K562 (cell line): ENCODE measurements at regions not wholly inside any gene's neighbourhood (a gene's known extent, or its start where the extent isn't known, plus 50 kb on each side); places are given as distances from the start of the nearest gene placed in this dataset.

Experiments
- ATAC-seq: fragments of 200-7000 bp; cut with Tn5 transposase; 3 replicates; pipeline ENCODE4 v1.9.1; 2020; ENCODE audit warnings: moderate library complexity
- BruUV-seq: library from RNA; stranded (reverse); fragments of 400-500 nt; replicated peaks from 2 replicates; lab custom pipeline; 2021; lab: Mats Ljungman, UMichigan
- CTCF ChIA-PET: fragments of 300-600 bp; formaldehyde crosslinking; extraction: SDS; loops from one replicate; lab custom pipeline; 2021; ENCODE audit warnings: low intra/inter-chr PET ratio; lab: Yijun Ruan, JAX
- POLR2A ChIA-PET: fragments of 300-600, 350-650 bp; sonication (Branson Sonifier 250); formaldehyde crosslinking; extraction: SDS; loops from one replicate; lab custom pipeline; 2021; ENCODE audit warnings: antibody characterized with exemption, inconsistent platforms; lab: Yijun Ruan, JAX
- DNase-seq, 4 experiments: peaks; one replicate each; pipeline versions ENCODE4 v3.0.0 to v3.0.0-alpha.2; 2011 to 2018; ENCODE audit warnings: low spot score in 3 of 4, mixed read lengths in 3 of 4; ENCODE audit errors: extremely low read depth in 1 of 4
- FAIRE-seq: peaks from 2 replicates; lab custom pipeline; 2011; peaks lifted over from hg19 to GRCh38; lab: Jason Lieb, UNC
- H2AFZ ChIP-seq: 2 replicates; pipeline ENCODE4 v1.6.0; 2011; ENCODE audit warnings: low read depth, low read length, control low read depth, inconsistent platforms
- H3K27ac ChIP-seq: fragments of 200-600 bp; 3 replicates; pipeline ENCODE4 v1.8.0; 2011; ENCODE audit warnings: low read depth, mild to moderate bottlenecking, control low read depth, inconsistent platforms, low read length, moderate library complexity, mixed read lengths; ENCODE audit errors: extremely low read depth
- H3K27me3 ChIP-seq, 2 experiments: fragments of 300-600 bp in 1 of 2; 2 replicates in 1 of 2; 3 replicates in 1 of 2; pipeline versions ENCODE4 v1.6.0 to v1.8.0; 2011; ENCODE audit warnings: inconsistent platforms in 2 of 2, low read length in 2 of 2, mild to moderate bottlenecking in 1 of 2, mixed read lengths in 1 of 2, moderate library complexity in 1 of 2; ENCODE audit not compliant: control insufficient read depth in 2 of 2, insufficient read depth in 2 of 2
- H3K36me3 ChIP-seq: fragments of 300-600 bp; 3 replicates; pipeline ENCODE4 v1.8.0; 2011; ENCODE audit warnings: mild to moderate bottlenecking, low read length, inconsistent platforms; ENCODE audit not compliant: control insufficient read depth, insufficient read depth
- H3K4me1 ChIP-seq, 2 experiments: fragments of 200-600 bp in 1 of 2; replicated peaks in 1 of 2; 2 replicates in 1 of 2; 3 replicates in 1 of 2; pipeline versions ENCODE4 v1.5.1 to v1.8.0; 2011; ENCODE audit warnings: inconsistent platforms in 2 of 2, low read length in 2 of 2, mild to moderate bottlenecking in 1 of 2, mixed read lengths in 1 of 2, moderate library complexity in 1 of 2; ENCODE audit not compliant: control insufficient read depth in 2 of 2, insufficient read depth in 2 of 2
- H3K4me2 ChIP-seq: 2 replicates; pipeline ENCODE4 v1.6.1; 2011; ENCODE audit warnings: low read length, control low read depth, inconsistent platforms, mixed read lengths; ENCODE audit not compliant: insufficient read depth
- H3K4me3 ChIP-seq: fragments of 200-600 bp; sonication (generic), shearing (Covaris generic); 2 replicates; pipeline ENCODE4 v1.5.1; 2016; ENCODE audit warnings: control low read depth, inconsistent platforms
- H3K79me2 ChIP-seq: fragments of 200-600 bp; 3 replicates; pipeline ENCODE4 v1.8.0; 2011; ENCODE audit warnings: low read length, inconsistent platforms; ENCODE audit not compliant: control insufficient read depth, insufficient read depth
- H3K9ac ChIP-seq, 2 experiments: 2 replicates each; pipeline versions ENCODE4 v1.6.0 to v1.6.1; 2011; ENCODE audit warnings: low read depth in 2 of 2, low read length in 2 of 2, control low read depth in 1 of 2, inconsistent platforms in 1 of 2, mild to moderate bottlenecking in 1 of 2, mixed read lengths in 1 of 2; ENCODE audit not compliant: insufficient read depth in 1 of 2
- H3K9me1 ChIP-seq: one replicate; pipeline ENCODE4 v1.6.0; 2011; ENCODE audit warnings: inconsistent platforms, mild to moderate bottlenecking, low read length, moderate library complexity; ENCODE audit not compliant: control insufficient read depth, insufficient read depth
- H3K9me3 ChIP-seq: replicated peaks from 2 replicates; pipeline ENCODE4 v1.5.1; 2011; ENCODE audit warnings: low read depth, low read length, inconsistent platforms; ENCODE audit not compliant: control insufficient read depth, insufficient read depth
- H4K20me1 ChIP-seq: replicated peaks from 2 replicates; pipeline ENCODE4 v1.6.1; 2011; ENCODE audit warnings: low read length, inconsistent platforms, mixed read lengths; ENCODE audit not compliant: control insufficient read depth, insufficient read depth
- BRF1 ChIP-seq: IDR thresholded peaks from 3 replicates; pipeline ENCODE4 v1.6.1; 2011; ENCODE audit warnings: borderline replicate concordance, mild to moderate bottlenecking; ENCODE audit not compliant: insufficient read length; ENCODE audit errors: extremely low read depth
- CBX2 ChIP-seq: fragments of 200-600 bp; sonication (generic); IDR thresholded peaks from one replicate; pipeline ENCODE4 v1.6.1; 2012; ENCODE audit warnings: mild to moderate bottlenecking, low read length, inconsistent platforms; ENCODE audit not compliant: insufficient read depth, poor library complexity, severe bottlenecking
- CREB1 ChIP-seq, 2 experiments: sonication (generic) in 1 of 2; formaldehyde crosslinking in 1 of 2; IDR thresholded peaks; 2 replicates each; pipeline versions ENCODE4 v1.6.1 to v1.8.0; 2012 to 2022; ENCODE audit warnings: inconsistent platforms in 1 of 2, mild to moderate bottlenecking in 1 of 2, missing genetic modification reagents in 1 of 2, moderate library complexity in 1 of 2
- HDGF ChIP-seq: fragments of 450-650 bp; IDR thresholded peaks from 2 replicates; pipeline ENCODE4 v1.6.1; 2016
- NFATC3 ChIP-seq: fragments of 450-650 bp; IDR thresholded peaks from 2 replicates; pipeline ENCODE4 v1.6.1; 2017; ENCODE audit warnings: mild to moderate bottlenecking
- SIRT6 ChIP-seq: IDR thresholded peaks from one replicate; pipeline ENCODE4 v1.6.1; 2012; ENCODE audit warnings: low read depth, mild to moderate bottlenecking, control low read depth, inconsistent platforms, low read length, moderate library complexity
- SMC3 ChIP-seq: conservative IDR thresholded peaks from 2 replicates; pipeline ENCODE4 v1.6.1; 2011; ENCODE audit warnings: low read depth, low read length, improper control_type of control experiment; ENCODE audit not compliant: insufficient read depth
- TEAD2 ChIP-seq: fragments of 450-650 bp; IDR thresholded peaks from 2 replicates; pipeline ENCODE4 v1.6.1; 2016; ENCODE audit warnings: missing genetic modification characterization, control low read depth, missing compliant biosample characterization
- ZBED1 ChIP-seq: IDR thresholded peaks from 2 replicates; pipeline ENCODE4 v1.6.1; 2014
- ZBTB40 ChIP-seq, 2 experiments: fragments of 450-650 bp in 1 of 2; sonication (generic) in 1 of 2; formaldehyde crosslinking in 1 of 2; IDR thresholded peaks; 2 replicates each; pipeline versions ENCODE4 v1.7.1 to v1.9.0; 2016 to 2022; ENCODE audit warnings: inconsistent platforms in 1 of 2, mild to moderate bottlenecking in 1 of 2, missing genetic modification reagents in 1 of 2
- ZBTB7A ChIP-seq: IDR thresholded peaks from 2 replicates; pipeline ENCODE4 v1.6.1; 2011; ENCODE audit warnings: low read depth, mild to moderate bottlenecking, low read length, moderate library complexity, borderline replicate concordance; ENCODE audit not compliant: control insufficient read depth
- ZFPM2 ChIP-seq: fragments of 250-450 bp; sonication (Bioruptor Pico); IDR thresholded peaks from 2 replicates; pipeline ENCODE4 v1.5.1; 2022; ENCODE audit warnings: mild to moderate bottlenecking
- WGBS: fragments of 100-300 bp; shearing (Covaris generic); methylation state at CpG from one replicate; pipeline ENCODE4 v1.1.6; 2016; ENCODE audit warnings: low coverage, mixed read lengths; ENCODE audit not compliant: insufficient coverage; ENCODE audit errors: missing lambda C conversion rate; 5-methylcytosine and 5-hydroxymethylcytosine counted together
- in situ Hi-C: fragments of 300-500 bp; cut with MboI; formaldehyde crosslinking; loops from 4 replicates; pipeline ENCODE4 v1.15.0; 2018; ENCODE audit warnings: inconsistent platforms, mixed read lengths
- intact Hi-C: fragments of 100-400 bp; cut with micrococcal nuclease; formaldehyde crosslinking; loops from 2 replicates; pipeline ENCODE4 v1.14.2; 2022

- no peak for TF ChIP-seq SMC3
- no peak for TF ChIP-seq CBX2
- TF ChIP-seq ZBTB40 (IDR thresholded peaks at IDR 0.05), result no peak
- no peak for TF ChIP-seq ZBTB40 (CRISPR knock-in tag; IDR thresholded peaks at IDR 0.05)
- TF ChIP-seq NFATC3, result no peak
- no peak for TF ChIP-seq TEAD2
- no peak for TF ChIP-seq SIRT6
- no peak for TF ChIP-seq ZFPM2 (CRISPR knock-in tag)
- TF ChIP-seq ZBTB7A, result no peak
- no peak for TF ChIP-seq ZBED1
- TF ChIP-seq CREB1 (IDR thresholded peaks at IDR 0.05), result no peak
- no peak for TF ChIP-seq CREB1 (CRISPR knock-in tag; IDR thresholded peaks at IDR 0.05)
- no peak for TF ChIP-seq HDGF
- TF ChIP-seq BRF1, result no peak
- H3K27ac ChIP-seq, result no peak overlapping the region
- WGBS, result 0% methylated on average over 3 of the region's 3 CpGs
- in situ Hi-C loops (no loop called here), intact Hi-C loops (no loop called here)
- H3K4me1 ChIP-seq, result no peaks in the 10 kb centered on the region
- no peaks in the 10 kb centered on the region for H3K36me3 ChIP-seq
- H3K27me3 ChIP-seq, result no peaks in the 10 kb centered on the region
- no peak for DNase-seq
- no peak overlapping the region for H3K4me2 ChIP-seq
- no TSS peak for BruUV-seq
- no peaks in the 10 kb centered on the region for H3K9me3 ChIP-seq
- CTCF ChIA-PET, result no interaction called here
- H3K4me3 ChIP-seq, result no peak overlapping the region
- POLR2A ChIA-PET, result no interaction called here
- H4K20me1 ChIP-seq, result no peaks in the 10 kb centered on the region
- H3K9me1 ChIP-seq, result no peaks in the 10 kb centered on the region
- no peak overlapping the region for H3K9ac ChIP-seq
- H2AFZ ChIP-seq, result no peak overlapping the region
- H3K79me2 ChIP-seq, result no peaks in the 10 kb centered on the region
- no peak for ATAC-seq
- FAIRE-seq, result no peak
Observed at GRCh38 chr5:60267907-60268306, 374.4 kb upstream of the PDE4D start.
